HG03175 (cell line): ENCODE measurements at regions not wholly inside any gene's neighbourhood (a gene's known extent, or its start where the extent isn't known, plus 50 kb on each side); places are given as distances from the start of the nearest gene placed in this dataset.
"Not testable (repeated sequence)": the region's sequence is repeated elsewhere in the genome, so short reads cannot be mapped to it uniquely, and the experiment has no call there.

Experiments
- ATAC-seq: cut with Tn5 transposase; IDR thresholded peaks from one replicate; pipeline ENCODE4 v1.9.1; 2021; ENCODE audit warnings: mild to moderate bottlenecking, moderate library complexity; ENCODE audit not compliant: unreplicated experiment

- not testable (repeated sequence) for ATAC-seq
These were observed 311.1 kb upstream of the CNTNAP2 start for GRCh38 chr7:145805496-145805895.

- no peak for ATAC-seq
These were observed 319.1 kb upstream of the CNTNAP2 start for GRCh38 chr7:145797507-145797906.

- no peak for ATAC-seq
These were observed 321.5 kb upstream of the CNTNAP2 start for GRCh38 chr7:145795132-145795531.

- ATAC-seq = no peak
These were observed 331.5 kb upstream of the CNTNAP2 start for GRCh38 chr7:145784809-145785780.

GRCh38 chr7:145781388-145781787, 335.2 kb upstream of the CNTNAP2 start:
- ATAC-seq = not testable (repeated sequence)

- no peak for ATAC-seq
These were observed 337.5 kb upstream of the CNTNAP2 start for GRCh38 chr7:145779140-145779539.

- ATAC-seq = no peak
These were observed 341.8 kb upstream of the CNTNAP2 start for GRCh38 chr7:145774777-145775176.

GRCh38 chr7:145753004-145753403, 363.6 kb upstream of the CNTNAP2 start:
- no peak for ATAC-seq

GRCh38 chr7:145737617-145738016, 379.0 kb upstream of the CNTNAP2 start:
- no peak for ATAC-seq

GRCh38 chr7:145735061-145735460, 381.5 kb upstream of the CNTNAP2 start:
- ATAC-seq = no peak

- ATAC-seq = no peak
These were observed 384.1 kb upstream of the CNTNAP2 start for GRCh38 chr7:145732521-145732920.

- no peak for ATAC-seq
These were observed 386.9 kb upstream of the CNTNAP2 start for GRCh38 chr7:145729691-145730090.

- no peak for ATAC-seq
These were observed 398.5 kb upstream of the CNTNAP2 start for GRCh38 chr7:145718129-145718528.

- ATAC-seq = no peak
These were observed 416.1 kb upstream of the CNTNAP2 start for GRCh38 chr7:145700488-145700887.

- no peak for ATAC-seq
These were observed 417.9 kb upstream of the CNTNAP2 start for GRCh38 chr7:145698526-145699262.

GRCh38 chr7:145697412-145698107, 419.0 kb upstream of the CNTNAP2 start:
- ATAC-seq = not testable (repeated sequence)

GRCh38 chr7:145696071-145696470, 420.5 kb upstream of the CNTNAP2 start:
- no peak for ATAC-seq

- ATAC-seq = no peak
These were observed 424.2 kb upstream of the CNTNAP2 start for GRCh38 chr7:145692237-145692950.

- no peak for ATAC-seq
These were observed 425.2 kb upstream of the CNTNAP2 start for GRCh38 chr7:145691377-145691914.

GRCh38 chr7:145681646-145682045, 435.0 kb upstream of the CNTNAP2 start:
- no peak for ATAC-seq
